HG03565 (cell line): ENCODE measurements at regions not wholly inside any gene's neighbourhood (a gene's known extent, or its start where the extent isn't known, plus 50 kb on each side); places are given as distances from the start of the nearest gene placed in this dataset.

ENCODE experiments used
- ATAC-seq: cut with Tn5 transposase; IDR thresholded peaks from one replicate; pipeline ENCODE4 v1.9.1; 2021; ENCODE audit warnings: mild to moderate bottlenecking, moderate library complexity; ENCODE audit not compliant: unreplicated experiment

DNA sequence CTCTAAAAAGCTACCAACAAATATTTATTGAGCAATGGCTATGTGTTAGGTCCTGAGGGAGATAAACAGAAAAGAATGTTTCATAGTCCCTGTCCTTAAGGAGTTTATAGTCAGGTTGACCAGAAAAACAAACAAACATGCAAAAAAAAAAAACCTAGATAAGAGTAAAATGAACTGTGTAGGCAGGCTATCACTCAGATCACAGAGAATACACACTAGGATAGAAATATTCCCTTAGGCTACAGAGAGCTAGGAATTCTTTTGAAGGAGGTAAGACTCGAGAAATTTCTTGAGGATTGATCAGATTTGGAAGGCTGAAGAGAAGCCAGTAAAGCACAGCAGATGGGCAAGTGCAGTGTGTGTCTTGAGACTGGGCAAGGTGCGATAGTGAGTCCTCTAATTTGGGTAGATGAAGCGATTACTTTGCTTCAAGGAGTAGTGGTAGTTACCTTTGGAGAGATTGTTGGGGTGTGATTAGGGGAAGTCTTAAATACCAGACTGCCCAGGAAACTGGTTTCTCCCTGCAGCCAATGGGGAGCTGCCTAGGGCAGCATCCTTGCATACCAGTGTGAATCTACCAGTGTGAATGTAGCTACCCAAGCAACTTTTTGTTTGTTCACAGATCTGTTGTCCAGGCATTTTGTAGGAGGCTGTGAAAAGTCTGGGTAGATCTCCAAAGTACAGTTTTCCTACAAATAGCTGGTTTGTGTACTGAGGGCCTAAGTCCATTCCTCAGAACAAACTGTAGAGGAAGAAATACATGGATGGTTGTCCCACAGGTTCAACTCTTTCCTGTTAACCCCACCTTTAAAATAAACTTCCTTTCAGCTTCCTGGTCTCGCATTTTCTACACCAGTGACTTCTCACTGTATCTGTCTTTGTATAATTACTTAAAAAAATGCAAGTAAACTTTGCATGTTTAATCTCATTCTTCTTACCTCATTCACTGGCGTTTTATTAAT, 314.1 kb downstream of the KLF5 start:
- ATAC-seq, result no peak

DNA sequence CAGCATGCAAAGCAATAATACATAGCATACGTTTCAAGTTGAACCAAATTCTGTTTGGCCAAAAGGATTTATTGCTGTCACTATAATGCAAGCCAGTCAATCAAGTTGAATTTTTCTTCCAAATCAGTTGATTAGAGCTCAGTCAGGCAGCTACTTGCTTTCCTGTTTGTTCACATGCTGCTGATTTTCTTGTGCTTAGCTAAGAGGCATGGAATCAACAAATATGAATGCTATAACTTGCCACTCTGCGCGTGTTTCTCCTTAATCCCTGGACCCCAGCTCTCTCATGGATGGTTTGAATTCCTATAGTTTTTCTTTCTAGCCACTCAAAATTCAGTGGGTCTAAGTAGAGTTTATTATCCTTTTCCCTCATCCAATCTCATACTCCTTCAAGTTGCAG, 311.3 kb downstream of the KLF5 start:
- ATAC-seq, result no peak

DNA sequence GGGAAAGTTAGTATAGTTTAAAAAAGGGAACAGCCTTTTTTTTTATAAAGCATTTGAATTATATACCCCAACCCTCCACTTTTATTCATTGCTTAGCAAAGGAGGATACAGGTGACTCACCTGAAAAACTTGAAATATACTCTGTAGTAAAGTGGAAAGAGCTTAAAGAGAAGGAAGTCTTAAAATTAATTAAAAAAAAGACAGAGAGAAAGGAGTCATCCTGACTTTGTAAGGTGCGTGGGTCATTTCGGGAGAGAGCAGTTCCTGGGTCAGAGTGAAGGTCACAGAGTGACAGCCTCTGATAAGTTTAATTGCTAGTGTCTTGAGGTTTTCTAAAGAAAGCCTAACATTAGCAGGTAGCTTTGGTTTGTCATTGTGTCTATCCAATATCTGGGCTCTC, 310.3 kb downstream of the KLF5 start:
- no peak for ATAC-seq

DNA sequence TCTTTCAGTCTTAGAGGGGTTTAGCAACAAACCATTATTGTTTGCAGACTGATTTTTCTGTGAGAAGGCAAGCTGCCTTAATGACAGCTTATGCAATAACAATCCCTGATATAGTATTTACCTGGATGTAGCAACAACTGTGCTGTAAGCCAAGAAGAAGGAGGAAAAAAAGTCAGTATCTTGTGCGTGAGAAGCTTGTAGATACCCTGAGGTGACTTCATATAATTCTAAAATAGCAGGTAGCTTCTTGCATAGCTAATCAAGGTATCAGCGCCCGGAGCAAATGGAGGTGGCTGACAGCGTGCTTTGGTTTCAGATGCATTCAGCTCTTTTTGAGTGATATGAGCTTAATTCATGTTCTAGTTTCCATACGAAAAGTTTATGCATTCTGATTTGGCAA, 309.8 kb downstream of the KLF5 start:
- ATAC-seq, result no peak

DNA sequence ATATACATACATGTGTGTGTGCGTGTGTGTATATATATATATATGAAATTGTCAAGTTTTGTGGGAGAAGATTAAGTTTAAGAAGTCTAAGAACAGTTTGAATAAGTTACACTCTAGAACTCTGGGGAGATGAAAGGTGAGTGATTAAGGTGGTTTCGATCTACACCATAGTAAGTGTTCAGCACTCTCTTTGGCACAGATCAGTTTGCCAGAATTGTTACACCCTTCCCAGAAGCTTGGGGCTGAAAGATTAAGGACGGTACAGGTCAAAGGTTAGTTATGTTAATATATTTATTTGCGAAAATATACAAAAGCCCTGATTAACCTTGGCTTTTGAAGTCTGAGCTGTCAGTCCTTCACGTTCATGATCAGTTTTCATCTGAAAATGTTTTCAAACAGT, 309.1 kb downstream of the KLF5 start:
- ATAC-seq, result no peak

DNA sequence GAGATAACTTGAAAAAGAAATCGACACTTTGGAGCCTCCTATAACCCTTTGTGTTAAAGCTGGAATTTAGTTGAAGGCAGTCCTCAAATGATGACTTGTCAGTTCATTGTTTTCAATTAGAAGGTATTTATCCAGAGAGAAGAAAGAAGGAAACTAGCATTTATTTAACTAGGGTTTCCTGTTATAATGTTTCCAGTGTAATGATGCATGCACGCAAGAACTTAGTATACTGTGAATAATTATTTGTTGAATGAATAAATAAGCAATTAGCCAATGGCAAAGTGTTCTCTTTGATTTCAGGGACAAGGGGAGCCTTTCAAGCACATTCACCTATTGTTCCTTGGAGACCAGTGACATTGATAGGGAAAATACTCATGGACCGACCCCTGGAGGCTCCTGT, 307.4 kb downstream of the KLF5 start:
- no peak for ATAC-seq

DNA sequence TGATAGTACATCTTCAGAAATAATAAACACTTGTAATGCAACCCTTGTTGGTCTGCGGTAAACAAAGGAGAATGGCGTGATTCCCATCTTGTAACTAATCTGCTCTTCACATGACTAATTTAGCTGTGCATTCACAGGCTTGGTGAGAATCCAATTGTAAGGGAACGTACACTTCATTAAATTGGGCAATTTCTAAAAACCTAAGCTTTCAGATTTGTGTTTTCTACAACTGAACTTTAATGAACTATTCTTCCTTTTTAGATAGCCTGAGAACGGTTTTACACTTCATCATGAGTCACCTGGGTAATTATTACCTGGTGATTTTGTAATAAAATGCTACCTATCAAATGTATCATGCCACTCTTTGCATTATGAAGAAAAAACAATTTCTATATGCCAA, 306.9 kb downstream of the KLF5 start:
- ATAC-seq, result no peak

DNA sequence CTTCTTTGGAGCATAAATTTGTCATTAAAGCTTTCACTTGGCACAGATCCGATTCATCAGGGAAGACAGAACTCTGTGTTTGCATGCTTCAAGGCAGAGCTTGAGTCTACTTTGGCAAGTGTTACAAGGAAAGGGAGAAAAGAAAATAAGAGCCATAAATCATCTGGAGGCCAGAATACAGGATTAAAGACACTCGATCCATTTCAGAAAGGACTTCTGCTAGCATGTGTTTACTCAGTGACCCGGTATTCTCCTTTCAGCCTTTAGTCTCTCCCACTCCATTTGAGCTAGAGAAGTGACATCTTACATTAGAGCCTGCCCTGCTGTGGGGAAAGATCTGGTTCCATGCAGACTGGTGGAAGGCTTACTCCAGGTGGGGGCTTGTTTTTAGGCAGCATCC, 306.4 kb downstream of the KLF5 start:
- ATAC-seq, result no peak

DNA sequence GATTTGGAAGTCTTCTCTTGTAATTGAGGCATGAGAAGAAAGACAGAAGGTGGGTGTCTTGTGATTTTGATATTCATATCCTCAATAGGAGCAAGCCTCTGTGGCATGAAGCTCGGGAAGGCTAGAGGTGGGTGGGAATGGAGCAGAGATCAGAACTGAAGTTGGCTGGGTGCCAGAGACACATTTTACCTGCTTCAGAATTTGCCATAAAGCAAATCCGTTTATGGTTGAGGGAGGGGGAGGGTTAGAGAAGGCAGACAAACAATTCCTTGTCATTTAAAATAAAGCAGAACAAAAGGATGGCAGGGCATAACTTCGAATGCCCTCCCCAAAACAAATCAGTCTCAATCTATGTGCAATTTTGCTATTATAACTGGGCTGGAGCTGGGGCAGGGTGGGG, 305.9 kb downstream of the KLF5 start:
- no peak for ATAC-seq

DNA sequence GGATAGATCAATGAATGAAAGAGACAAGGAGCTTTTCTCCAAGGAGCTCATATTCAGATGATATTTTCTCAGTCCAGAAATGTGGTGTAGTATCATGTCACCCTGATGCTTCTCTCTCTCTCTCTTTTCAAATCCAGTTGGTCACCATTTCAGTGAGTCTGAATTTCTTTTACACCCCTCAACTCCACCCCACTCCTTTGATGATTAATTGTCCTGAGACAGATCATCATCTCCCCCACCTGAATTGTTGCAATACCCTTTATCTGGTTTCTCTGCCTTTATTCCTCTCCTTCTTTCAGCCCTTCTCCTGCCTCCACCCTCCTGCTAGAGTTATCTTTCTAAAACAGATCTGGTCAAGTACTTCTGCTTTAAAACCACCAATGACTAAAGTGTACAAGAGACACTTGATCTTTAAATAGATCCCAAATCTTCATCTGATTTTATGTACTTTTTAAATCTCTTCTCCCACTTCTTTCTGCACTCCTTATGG, 299.8 kb downstream of the KLF5 start:
- no peak for ATAC-seq

DNA sequence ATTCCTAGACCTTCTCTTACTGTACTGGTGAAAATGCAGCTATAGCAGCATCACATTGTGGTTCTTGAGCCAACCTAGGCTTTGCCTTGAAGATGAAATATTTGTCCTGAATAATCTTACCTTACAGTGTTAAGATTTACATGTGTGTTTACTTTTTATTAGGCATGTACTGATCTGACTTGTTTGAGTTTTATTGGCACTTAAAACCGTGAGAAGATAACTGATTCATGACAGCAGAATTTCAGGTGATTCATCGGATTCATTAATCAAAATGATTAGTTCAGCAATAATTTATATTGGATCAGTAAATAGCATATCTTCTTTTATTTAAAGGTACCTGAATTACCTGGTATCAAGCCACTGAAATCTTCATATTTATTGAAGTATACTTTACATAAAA, 296.3 kb downstream of the KLF5 start:
- no peak for ATAC-seq

DNA sequence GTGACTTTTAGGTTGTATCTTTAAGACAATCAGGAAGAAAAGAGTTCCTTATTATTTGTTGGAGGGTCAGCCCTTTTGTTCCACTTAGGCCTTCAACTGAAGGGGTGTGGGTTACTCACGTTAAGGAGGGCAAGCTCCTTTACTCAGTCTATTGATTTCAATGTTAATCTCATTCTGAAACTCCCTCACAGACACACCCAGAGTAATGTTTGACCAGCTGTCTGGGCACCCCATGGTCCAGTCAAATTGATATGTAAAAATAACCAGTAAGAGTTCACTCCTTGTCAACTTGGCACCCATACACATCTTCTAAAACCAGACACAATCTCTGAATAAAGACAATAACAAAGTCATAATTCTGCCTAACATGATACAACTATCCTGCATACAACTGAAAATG, 292.9 kb downstream of the KLF5 start:
- ATAC-seq, result no peak

DNA sequence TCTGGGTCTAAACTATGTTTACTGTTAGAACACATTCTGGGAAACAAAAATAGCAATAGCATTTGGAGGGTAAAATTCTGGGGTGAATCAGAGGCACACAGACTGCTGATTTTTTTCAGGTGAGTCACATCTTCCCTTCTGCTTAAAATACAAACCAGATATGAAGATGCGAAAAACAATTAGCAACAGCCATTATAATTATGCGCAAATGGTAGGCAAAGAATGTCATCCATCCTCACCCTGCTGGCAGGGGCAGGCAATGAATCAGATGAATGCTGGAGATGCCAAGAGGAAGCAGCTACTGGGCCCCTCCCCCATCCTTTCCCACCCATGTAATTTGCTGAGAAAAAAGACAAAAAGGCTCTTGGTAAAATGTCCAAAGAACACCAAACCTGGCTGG, 282.9 kb downstream of the KLF5 start:
- no peak for ATAC-seq

DNA sequence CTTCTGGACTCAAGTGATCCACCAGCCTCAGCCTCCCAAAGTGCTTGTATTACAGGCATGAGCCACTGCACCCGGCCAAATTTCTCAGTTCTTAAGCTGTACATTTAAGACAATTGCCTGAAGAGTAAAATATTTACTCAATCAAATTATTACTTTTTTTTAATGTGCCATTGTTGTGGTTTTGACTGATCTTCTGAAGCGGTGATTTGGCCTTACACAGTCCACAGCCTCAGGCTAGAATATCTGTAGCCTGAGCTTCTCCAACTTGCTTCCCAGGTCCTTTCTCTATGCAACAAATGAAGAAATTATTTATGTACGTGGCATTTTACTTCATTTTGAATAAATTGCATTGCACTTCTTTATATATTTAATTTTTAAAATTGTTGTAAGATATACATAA, 281.3 kb downstream of the KLF5 start:
- ATAC-seq, result no peak

DNA sequence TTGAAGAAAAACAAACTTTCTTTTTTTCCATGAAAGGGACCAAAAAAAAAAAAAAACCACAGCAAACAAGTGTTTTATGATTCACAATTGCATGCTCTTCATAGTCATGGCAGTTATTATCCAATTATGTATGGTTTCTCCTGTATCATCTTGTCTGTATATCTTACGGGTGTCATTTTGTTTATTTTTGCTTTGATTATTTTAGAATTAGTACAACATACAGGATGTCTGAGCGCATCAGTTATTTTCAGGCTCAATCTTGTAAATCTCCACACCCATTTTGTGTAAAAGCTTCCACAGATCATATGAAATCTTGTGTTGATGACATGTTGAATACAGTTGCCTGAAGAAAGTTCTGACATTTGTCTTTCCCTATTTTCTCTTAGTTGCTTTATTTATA, 280.3 kb downstream of the KLF5 start:
- no peak for ATAC-seq

DNA sequence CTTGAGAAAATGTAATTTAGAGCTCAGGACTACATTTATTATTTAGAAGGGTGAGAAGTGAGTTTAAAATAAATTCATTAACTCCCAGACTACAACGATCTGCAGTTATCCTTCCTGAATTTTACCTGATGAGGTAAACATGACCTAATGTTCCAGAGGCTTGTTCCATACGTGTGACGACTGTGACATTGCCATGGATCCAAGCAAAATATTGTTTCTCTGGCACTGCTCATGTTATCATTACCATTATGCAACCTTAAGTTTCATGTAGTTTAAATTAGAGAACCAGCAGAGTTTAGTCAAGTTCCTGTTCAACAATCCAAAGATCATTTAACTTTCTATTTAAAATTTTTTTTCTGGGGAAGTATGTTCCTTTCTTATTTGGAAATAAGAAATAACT, 279.6 kb downstream of the KLF5 start:
- ATAC-seq, result no peak

DNA sequence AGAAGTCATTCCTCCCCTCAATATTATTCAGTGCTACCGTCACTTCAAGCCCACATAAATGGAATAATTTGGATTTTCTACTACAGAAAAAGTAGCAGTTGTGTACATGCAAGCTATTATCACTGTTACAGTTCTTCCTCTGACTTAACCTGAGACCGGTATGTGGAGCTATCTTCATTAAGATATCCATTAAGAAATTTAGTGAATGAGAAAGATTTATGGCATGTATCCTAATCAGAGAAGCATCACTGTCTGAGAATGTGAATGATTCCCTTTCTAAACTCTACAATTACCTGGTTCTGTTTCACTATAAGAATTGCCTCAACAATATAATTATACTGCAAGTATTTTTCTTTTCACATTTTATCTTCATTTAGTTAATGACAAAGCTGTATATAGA, 278.7 kb downstream of the KLF5 start:
- ATAC-seq, result no peak

DNA sequence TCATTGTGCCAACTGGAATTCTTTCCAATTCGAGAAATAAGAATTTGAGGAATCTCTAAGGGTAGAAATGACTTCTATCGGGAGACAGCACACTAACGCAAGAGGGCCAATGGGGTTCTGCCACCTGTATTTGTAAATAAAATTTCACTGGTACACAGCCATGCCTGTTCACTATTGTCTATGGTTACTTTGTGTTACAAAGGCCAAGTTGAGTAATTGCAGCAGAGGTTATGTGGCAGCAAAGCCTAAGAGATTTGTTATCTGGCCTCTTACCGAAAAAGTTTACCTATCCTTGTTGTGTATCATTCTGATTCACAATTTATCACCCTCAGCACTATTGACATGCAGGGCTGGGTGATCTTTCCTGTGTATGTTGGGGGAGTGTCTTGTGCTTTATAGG, 278.0 kb downstream of the KLF5 start:
- ATAC-seq, result no peak

DNA sequence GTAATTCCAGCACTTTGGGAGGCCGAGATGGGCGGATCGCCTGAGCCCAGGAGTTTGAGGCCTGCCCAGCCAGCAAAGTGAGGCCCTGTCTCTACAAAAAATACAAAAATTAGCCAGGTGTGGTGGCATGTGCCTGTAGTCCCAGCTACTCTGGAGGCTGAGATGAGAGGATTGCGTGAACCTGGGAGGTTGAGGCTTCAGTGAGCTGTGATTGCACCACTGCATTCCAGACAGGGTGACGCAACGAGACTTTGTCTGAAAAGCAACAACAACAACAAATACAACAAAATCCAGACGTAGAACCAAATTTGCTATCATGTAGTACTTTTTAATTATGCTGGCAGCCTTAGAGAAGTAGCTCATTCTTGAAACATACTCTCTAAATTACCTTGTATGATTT, 277.1 kb downstream of the KLF5 start:
- no peak for ATAC-seq

DNA sequence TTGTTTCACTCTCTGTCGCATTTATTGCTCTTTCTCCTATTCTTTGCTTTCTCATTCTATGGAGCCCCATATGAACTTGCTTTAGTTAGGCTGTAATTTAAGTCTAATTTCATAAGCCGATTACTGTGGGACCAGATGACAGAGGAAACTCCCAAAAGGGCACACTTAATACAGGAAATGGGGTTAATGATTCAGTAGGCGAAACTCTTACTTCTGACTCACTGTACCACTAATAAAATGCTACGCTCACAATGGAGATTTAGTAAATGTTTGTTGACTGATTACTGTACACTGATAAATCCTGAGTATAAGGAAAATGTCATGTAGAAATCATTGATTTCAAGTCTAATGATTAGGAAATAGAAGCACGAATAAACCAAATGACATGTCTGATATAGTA, 276.4 kb downstream of the KLF5 start:
- peak; percentile 89 for ATAC-seq

DNA sequence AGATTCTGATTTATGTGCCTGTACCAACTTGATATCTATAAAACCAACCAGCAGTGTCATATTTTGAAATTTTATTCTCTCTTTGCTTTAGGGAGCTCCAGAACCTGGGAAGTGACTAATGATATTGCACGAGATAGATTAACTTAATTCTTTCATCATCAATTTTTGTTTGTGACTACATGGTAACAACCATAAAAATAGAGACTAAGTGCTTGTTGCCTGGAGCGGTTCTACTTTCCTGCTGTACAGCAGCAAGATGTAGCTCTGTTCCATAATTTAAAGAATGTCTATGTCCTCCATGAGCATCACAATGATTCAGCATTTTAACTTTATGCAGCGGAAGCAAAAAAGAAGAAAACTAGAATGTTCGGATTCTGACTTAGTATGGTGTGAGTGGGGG, 275.6 kb downstream of the KLF5 start:
- ATAC-seq, result no peak

DNA sequence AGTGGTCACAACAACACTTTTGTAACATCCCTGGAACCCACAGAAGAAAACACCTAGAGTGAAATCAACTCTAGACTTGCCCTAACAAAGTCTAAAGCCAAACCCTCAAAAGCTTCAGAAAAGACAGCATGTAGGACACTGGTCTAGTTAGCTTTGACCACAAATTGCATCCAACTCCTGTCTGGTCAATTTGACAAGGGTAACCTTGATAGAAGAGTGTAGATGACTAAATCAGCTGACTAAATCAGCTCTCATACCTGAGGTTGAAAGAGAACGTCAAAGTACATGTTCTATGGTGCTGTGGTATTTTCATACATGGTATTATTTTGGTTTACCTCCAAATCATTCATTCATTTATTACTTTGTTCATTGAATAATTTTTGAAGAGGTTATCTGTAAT, 272.8 kb downstream of the KLF5 start:
- ATAC-seq, result no peak

DNA sequence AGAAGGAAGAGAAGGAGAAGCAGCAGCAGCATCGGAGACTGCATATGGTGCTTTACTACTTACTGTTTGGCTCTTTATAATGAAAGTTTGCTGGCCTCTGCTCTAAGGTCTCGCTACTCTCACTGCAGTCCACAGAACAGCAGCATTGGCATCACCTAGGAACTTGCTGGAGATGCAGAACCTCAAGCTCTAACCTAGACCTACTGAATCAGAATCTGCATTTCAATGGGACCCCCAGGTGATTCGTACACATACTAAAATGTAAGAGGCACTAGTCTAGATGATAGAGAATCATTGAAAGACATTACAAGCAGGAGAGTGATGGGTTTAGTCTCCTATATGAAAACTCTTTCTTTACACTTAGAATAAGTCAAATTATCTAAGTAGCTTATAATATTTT, 270.6 kb downstream of the KLF5 start:
- ATAC-seq, result no peak
